ENCODE measurements at regions not wholly inside any gene's neighbourhood (a gene's known extent, or its start where the extent isn't known, plus 50 kb on each side); places are given as distances from the start of the nearest gene placed in this dataset.

DNA sequence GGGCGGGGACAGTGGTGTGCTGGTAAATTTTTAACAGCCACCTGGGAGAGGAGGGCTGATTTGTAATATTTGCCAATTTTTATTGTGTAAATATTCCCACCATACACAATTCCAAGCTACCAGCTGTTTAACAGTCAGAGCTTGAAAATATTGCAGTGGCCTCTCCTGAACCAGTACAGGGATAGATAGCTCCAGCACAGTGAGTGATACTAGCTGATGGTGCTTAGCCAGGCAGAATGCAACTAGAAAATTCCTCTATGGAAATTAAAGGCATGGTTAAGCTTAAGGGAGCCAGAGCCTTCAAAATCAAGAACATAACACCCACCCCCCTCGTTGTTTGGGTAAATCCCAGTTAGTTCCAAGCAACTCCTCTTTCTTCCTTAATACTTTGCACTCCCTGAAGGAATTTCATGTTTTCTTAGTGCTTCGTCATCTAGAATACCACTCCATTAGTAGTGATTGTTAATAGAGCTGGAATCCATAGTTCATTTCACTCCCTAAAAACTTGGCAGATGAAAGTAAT, 96.6 kb downstream of the CYB561 start:
- no peaks in the 10 kb centered on the region for H3K4me1 ChIP-seq (ENCODE audit: insufficient read depth, low read length)
- H3K4me3 Mint-ChIP-seq = no peak overlapping the region
- H3K27me3 Mint-ChIP-seq = no peaks in the 10 kb centered on the region
- H3K4me3 ChIP-seq (ENCODE audit: low read length in 2 of 2) = no peak overlapping the region
- no peaks in the 10 kb centered on the region for H3K9me3 Mint-ChIP-seq
- CTCF ChIA-PET (ENCODE audit: partially characterized antibody) = no interaction called here
- peaks cover 14 to 18% of the 10 kb centered on the region in 2 donors for H3K36me3 Mint-ChIP-seq
- DNase-seq = no peak
- intact Hi-C loops (cut with micrococcal nuclease) = no loop called here
- POLR2A ChIA-PET (ENCODE audit: partially characterized antibody) = no interaction called here
- no peaks in the 10 kb centered on the region for H3K36me3 ChIP-seq (ENCODE audit: insufficient read depth, low read length)
- H3K27me3 ChIP-seq (ENCODE audit: insufficient read depth, low read length) = no peaks in the 10 kb centered on the region
- no peak overlapping the region for H3K27ac ChIP-seq (ENCODE audit: low read depth, low read length)
- H3K27ac Mint-ChIP-seq = no peak overlapping the region
- H3K4me1 Mint-ChIP-seq = peaks cover 0 to 1% (median 0%) of the 10 kb centered on the region in 4 donors
- no peaks in the 10 kb centered on the region for H3K9me3 ChIP-seq (ENCODE audit: control insufficient read depth in 1 of 2, low read length in 2 of 2)

GRCh38 chr17:63350364-63350763, 95.7 kb downstream of the CYB561 start:
- ChIA-PET CTCF (ENCODE audit: partially characterized antibody) (no interaction called here), POLR2A (ENCODE audit: partially characterized antibody) (no interaction called here)
- no peak for DNase-seq
- H3K9me3 Mint-ChIP-seq = no peaks in the 10 kb centered on the region
- no peaks in the 10 kb centered on the region for H3K4me1 ChIP-seq (ENCODE audit: insufficient read depth, low read length)
- H3K27me3 ChIP-seq (ENCODE audit: insufficient read depth, low read length) = no peaks in the 10 kb centered on the region
- peaks cover 18 to 19% of the 10 kb centered on the region in 2 donors for H3K36me3 Mint-ChIP-seq
- no peak overlapping the region for H3K4me3 Mint-ChIP-seq
- intact Hi-C loops (cut with micrococcal nuclease) = no loop called here
- no peak overlapping the region for H3K27ac ChIP-seq (ENCODE audit: low read depth, low read length)
- peaks cover 0 to 1% (median 0%) of the 10 kb centered on the region in 4 donors for H3K4me1 Mint-ChIP-seq
- H3K27ac Mint-ChIP-seq = no peak overlapping the region
- H3K36me3 ChIP-seq (ENCODE audit: insufficient read depth, low read length) = no peaks in the 10 kb centered on the region
- H3K27me3 Mint-ChIP-seq = no peaks in the 10 kb centered on the region
- no peaks in the 10 kb centered on the region for H3K9me3 ChIP-seq (ENCODE audit: control insufficient read depth in 1 of 2, low read length in 2 of 2)
- no peak overlapping the region for H3K4me3 ChIP-seq (ENCODE audit: low read length in 2 of 2)

DNA sequence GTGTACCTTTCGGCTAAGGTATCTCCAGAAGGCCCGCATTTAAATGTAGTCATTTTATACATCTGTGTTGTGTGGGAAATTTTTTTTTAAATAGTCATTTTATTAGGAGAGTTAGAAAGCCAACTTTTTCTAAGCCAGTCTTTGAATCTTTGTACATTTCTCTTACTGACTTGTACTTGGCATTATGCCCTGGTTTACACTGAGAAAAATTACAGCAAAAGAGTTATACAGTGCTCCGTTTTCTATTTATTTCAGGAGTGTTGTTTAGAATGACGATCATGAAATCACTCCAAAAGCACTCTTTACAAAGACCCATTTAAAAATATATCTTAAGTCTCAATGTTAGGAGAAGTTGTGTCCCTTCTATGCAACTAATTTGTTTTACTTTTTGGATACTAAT, 91.8 kb downstream of the CYB561 start:
- POLR2A ChIA-PET (ENCODE audit: partially characterized antibody) = no interaction called here
- intact Hi-C loops (cut with micrococcal nuclease) = no loop called here
- H3K27me3 ChIP-seq (ENCODE audit: insufficient read depth, low read length) = no peaks in the 10 kb centered on the region

DNA sequence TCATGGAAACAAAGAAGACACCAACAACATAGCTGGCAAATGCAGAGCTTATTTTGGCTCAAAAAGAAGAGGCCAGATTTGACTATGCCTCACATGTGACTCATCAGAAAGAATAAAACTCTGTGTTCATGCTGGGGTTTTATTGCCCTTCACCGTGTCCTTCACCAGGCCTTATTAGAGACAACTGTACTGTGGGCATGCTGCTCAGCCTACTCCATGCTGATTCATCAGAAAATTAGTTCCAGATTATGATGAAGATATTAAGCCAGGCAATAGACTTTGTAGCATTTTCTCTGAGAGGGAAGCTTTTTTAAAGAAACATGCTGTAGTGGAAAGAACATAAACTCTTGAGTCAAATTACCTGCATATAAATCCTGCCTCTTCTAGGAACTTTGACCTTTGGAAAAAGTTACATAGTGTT, 89.8 kb downstream of the CYB561 start:
- intact Hi-C loops (cut with micrococcal nuclease) = no loop called here
- Mint-ChIP-seq H3K4me3 (no peak overlapping the region), H3K27me3 (no peaks in the 10 kb centered on the region), H3K4me1 (peaks cover 0 to 1% (median 0%) of the 10 kb centered on the region in 4 donors), H3K36me3 (peaks cover 14 to 23% of the 10 kb centered on the region in 2 donors), H3K9me3 (no peaks in the 10 kb centered on the region), H3K27ac (no peak overlapping the region)
- Histone ChIP-seq H3K9me3 (ENCODE audit: control insufficient read depth in 1 of 2, low read length in 2 of 2) (no peaks in the 10 kb centered on the region), H3K27ac (ENCODE audit: low read depth, low read length) (no peak overlapping the region), H3K4me3 (ENCODE audit: low read length in 2 of 2) (no peak overlapping the region), H3K27me3 (ENCODE audit: insufficient read depth, low read length) (no peaks in the 10 kb centered on the region), H3K36me3 (ENCODE audit: insufficient read depth, low read length) (no peaks in the 10 kb centered on the region), H3K4me1 (ENCODE audit: insufficient read depth, low read length) (no peaks in the 10 kb centered on the region)
- ChIA-PET POLR2A (ENCODE audit: partially characterized antibody) (no interaction called here), CTCF (ENCODE audit: partially characterized antibody) (no interaction called here)
- DNase-seq = no peak

More for the DNA sequence above, 91.8 kb downstream of the CYB561 start:
- no peaks in the 10 kb centered on the region for H3K9me3 Mint-ChIP-seq
- DNase-seq = no peak
- no peaks in the 10 kb centered on the region for H3K27me3 Mint-ChIP-seq
- Histone ChIP-seq H3K36me3 (ENCODE audit: insufficient read depth, low read length) (no peaks in the 10 kb centered on the region), H3K4me1 (ENCODE audit: insufficient read depth, low read length) (no peaks in the 10 kb centered on the region), H3K27ac (ENCODE audit: low read depth, low read length) (no peak overlapping the region), H3K9me3 (ENCODE audit: control insufficient read depth in 1 of 2, low read length in 2 of 2) (no peaks in the 10 kb centered on the region), H3K4me3 (ENCODE audit: low read length in 2 of 2) (no peak overlapping the region)
- H3K4me1 Mint-ChIP-seq = peaks cover 0 to 1% (median 0%) of the 10 kb centered on the region in 4 donors
- H3K27ac Mint-ChIP-seq = no peak overlapping the region
- peaks cover 17 to 20% of the 10 kb centered on the region in 2 donors for H3K36me3 Mint-ChIP-seq
- no peak overlapping the region for H3K4me3 Mint-ChIP-seq
- CTCF ChIA-PET (ENCODE audit: partially characterized antibody) = no interaction called here

- Mint-ChIP-seq H3K27ac (no peak overlapping the region), H3K36me3 (peaks cover 16% of the 10 kb centered on the region in 2 donors), H3K27me3 (no peaks in the 10 kb centered on the region), H3K4me3 (no peak overlapping the region), H3K4me1 (peaks cover 0 to 1% (median 0%) of the 10 kb centered on the region in 4 donors), H3K9me3 (no peaks in the 10 kb centered on the region)
- ChIA-PET POLR2A (ENCODE audit: partially characterized antibody) (no interaction called here), CTCF (ENCODE audit: partially characterized antibody) (interaction anchor here (1.1 kb wide), 1 partner anchor 49 kb away, joined by 3 read pairs; no protein-coding TSS in a partner anchor)
- Histone ChIP-seq H3K27ac (ENCODE audit: low read depth, low read length) (no peak overlapping the region), H3K9me3 (ENCODE audit: control insufficient read depth in 1 of 2, low read length in 2 of 2) (no peaks in the 10 kb centered on the region), H3K36me3 (ENCODE audit: insufficient read depth, low read length) (no peaks in the 10 kb centered on the region), H3K4me1 (ENCODE audit: insufficient read depth, low read length) (no peaks in the 10 kb centered on the region), H3K4me3 (ENCODE audit: low read length in 2 of 2) (no peak overlapping the region), H3K27me3 (ENCODE audit: insufficient read depth, low read length) (no peaks in the 10 kb centered on the region)
- intact Hi-C loops (cut with micrococcal nuclease) = no loop called here
- no peak for DNase-seq
Measured at GRCh38 chr17:63358111-63358839, 87.8 kb downstream of the CYB561 start.

GRCh38 chr17:63358956-63359355, 87.2 kb downstream of the CYB561 start:
- intact Hi-C loops (cut with micrococcal nuclease) = no loop called here

GRCh38 chr17:63361182-63361581, 84.9 kb downstream of the CYB561 start:
- Histone ChIP-seq H3K9me3 (ENCODE audit: control insufficient read depth in 1 of 2, low read length in 2 of 2) (no peaks in the 10 kb centered on the region), H3K4me3 (ENCODE audit: low read length in 2 of 2) (no peak overlapping the region), H3K36me3 (ENCODE audit: insufficient read depth, low read length) (no peaks in the 10 kb centered on the region), H3K4me1 (ENCODE audit: insufficient read depth, low read length) (no peaks in the 10 kb centered on the region), H3K27ac (ENCODE audit: low read depth, low read length) (no peak overlapping the region), H3K27me3 (ENCODE audit: insufficient read depth, low read length) (no peaks in the 10 kb centered on the region)
- no peaks in the 10 kb centered on the region for H3K9me3 Mint-ChIP-seq
- CTCF ChIA-PET (ENCODE audit: partially characterized antibody) = no interaction called here
- DNase-seq = no peak
- peaks cover 5 to 15% of the 10 kb centered on the region in 2 donors for H3K36me3 Mint-ChIP-seq
- intact Hi-C loops (cut with micrococcal nuclease) = no loop called here
- no peaks in the 10 kb centered on the region for H3K4me1 Mint-ChIP-seq
- POLR2A ChIA-PET (ENCODE audit: partially characterized antibody) = no interaction called here
- H3K27ac Mint-ChIP-seq = no peak overlapping the region
- no peak overlapping the region for H3K4me3 Mint-ChIP-seq
- H3K27me3 Mint-ChIP-seq = peaks cover 0 to 3% of the 10 kb centered on the region in 2 donors

More at GRCh38 chr17:63358956-63359355, 87.2 kb downstream of the CYB561 start:
- Histone ChIP-seq H3K27me3 (ENCODE audit: insufficient read depth, low read length) (no peaks in the 10 kb centered on the region), H3K27ac (ENCODE audit: low read depth, low read length) (no peak overlapping the region), H3K4me1 (ENCODE audit: insufficient read depth, low read length) (no peaks in the 10 kb centered on the region), H3K9me3 (ENCODE audit: control insufficient read depth in 1 of 2, low read length in 2 of 2) (no peaks in the 10 kb centered on the region), H3K36me3 (ENCODE audit: insufficient read depth, low read length) (no peaks in the 10 kb centered on the region), H3K4me3 (ENCODE audit: low read length in 2 of 2) (no peak overlapping the region)
- ChIA-PET POLR2A (ENCODE audit: partially characterized antibody) (no interaction called here), CTCF (ENCODE audit: partially characterized antibody) (interaction anchor here (1.1 kb wide), 1 partner anchor 48 kb away, joined by 3 read pairs; no protein-coding TSS in a partner anchor)
- H3K27me3 Mint-ChIP-seq = no peaks in the 10 kb centered on the region
- peaks cover 10 to 12% of the 10 kb centered on the region in 2 donors for H3K36me3 Mint-ChIP-seq
- no peak overlapping the region for H3K27ac Mint-ChIP-seq
- H3K4me3 Mint-ChIP-seq = no peak overlapping the region
- no peaks in the 10 kb centered on the region for H3K9me3 Mint-ChIP-seq
- no peak for DNase-seq
- H3K4me1 Mint-ChIP-seq = no peaks in the 10 kb centered on the region

Data from CD4-positive, alpha-beta memory T cell (primary cell).